ENCODE measurements at regions not wholly inside any gene's neighbourhood (a gene's known extent, or its start where the extent isn't known, plus 50 kb on each side); places are given as distances from the start of the nearest gene placed in this dataset.

- no peak for TF ChIP-seq CTCF (IDR thresholded peaks at IDR 0.05; ENCODE audit: borderline replicate concordance, control extremely low read depth, extremely low read depth, insufficient read depth, missing control alignments)
- DNase-seq (ENCODE audit: low spot score) = no peak
- in situ Hi-C loops (cut with MboI; ENCODE audit: low sequenced_read_pairs, unreplicated experiment) = no loop called here
Measured at GRCh38 chr5:120231563-120231962, 232.5 kb upstream of the PRR16 start.

- in situ Hi-C loops (cut with MboI; ENCODE audit: low sequenced_read_pairs, unreplicated experiment) = no loop called here
- no peak for DNase-seq (ENCODE audit: low spot score)
- TF ChIP-seq CTCF (IDR thresholded peaks at IDR 0.05; ENCODE audit: borderline replicate concordance, control extremely low read depth, extremely low read depth, insufficient read depth, missing control alignments) = no peak
Measured at GRCh38 chr5:120236360-120236759, 227.7 kb upstream of the PRR16 start.

GRCh38 chr5:120239086-120239485 is 225.0 kb upstream of the PRR16 start:
- no peak for DNase-seq (ENCODE audit: low spot score)
- no peak for TF ChIP-seq CTCF (IDR thresholded peaks at IDR 0.05; ENCODE audit: borderline replicate concordance, control extremely low read depth, extremely low read depth, insufficient read depth, missing control alignments)
- in situ Hi-C loops (cut with MboI; ENCODE audit: low sequenced_read_pairs, unreplicated experiment) = no loop called here

GRCh38 chr5:120240706-120241105 is 223.4 kb upstream of the PRR16 start:
- no peak for DNase-seq (ENCODE audit: low spot score)
- in situ Hi-C loops (cut with MboI; ENCODE audit: low sequenced_read_pairs, unreplicated experiment) = no loop called here
- no peak for TF ChIP-seq CTCF (IDR thresholded peaks at IDR 0.05; ENCODE audit: borderline replicate concordance, control extremely low read depth, extremely low read depth, insufficient read depth, missing control alignments)

GRCh38 chr5:120241400-120241799 is 222.7 kb upstream of the PRR16 start:
- no peak for DNase-seq (ENCODE audit: low spot score)
- in situ Hi-C loops (cut with MboI; ENCODE audit: low sequenced_read_pairs, unreplicated experiment) = no loop called here
- TF ChIP-seq CTCF (IDR thresholded peaks at IDR 0.05; ENCODE audit: borderline replicate concordance, control extremely low read depth, extremely low read depth, insufficient read depth, missing control alignments) = no peak

- TF ChIP-seq CTCF (IDR thresholded peaks at IDR 0.05; ENCODE audit: borderline replicate concordance, control extremely low read depth, extremely low read depth, insufficient read depth, missing control alignments) = no peak
- in situ Hi-C loops (cut with MboI; ENCODE audit: low sequenced_read_pairs, unreplicated experiment) = no loop called here
Measured at GRCh38 chr5:120251898-120252297, 212.2 kb upstream of the PRR16 start.

GRCh38 chr5:120252839-120253238 is 211.3 kb upstream of the PRR16 start:
- TF ChIP-seq CTCF (IDR thresholded peaks at IDR 0.05; ENCODE audit: borderline replicate concordance, control extremely low read depth, extremely low read depth, insufficient read depth, missing control alignments) = no peak
- in situ Hi-C loops (cut with MboI; ENCODE audit: low sequenced_read_pairs, unreplicated experiment) = no loop called here
- DNase-seq (ENCODE audit: low spot score) = no peak

More at GRCh38 chr5:120251898-120252297, 212.2 kb upstream of the PRR16 start:
- DNase-seq (ENCODE audit: low spot score) = no peak

All from GM13976 (cell line).